Epithelial cell of proximal tubule (primary cell): ENCODE measurements at regions not wholly inside any gene's neighbourhood (a gene's known extent, or its start where the extent isn't known, plus 50 kb on each side); places are given as distances from the start of the nearest gene placed in this dataset.
"Not testable (repeated sequence)": the region's sequence is repeated elsewhere in the genome, so short reads cannot be mapped to it uniquely, and the experiment has no call there.

Source experiments
- DNase-seq: peaks from one replicate; pipeline ENCODE4 v3.0.0-alpha.2; 2011; ENCODE audit warnings: low read depth
- H3K4me3 ChIP-seq: 2 replicates; pipeline ENCODE4 v1.5.1; 2011; ENCODE audit warnings: low read depth, mild to moderate bottlenecking, low read length
- TF ChIP-seq, protein P1 (sequence below): conservative IDR thresholded peaks from 2 replicates; pipeline ENCODE4 v1.5.1; 2012; ENCODE audit warnings: low read depth, mild to moderate bottlenecking, low read length

DNA sequence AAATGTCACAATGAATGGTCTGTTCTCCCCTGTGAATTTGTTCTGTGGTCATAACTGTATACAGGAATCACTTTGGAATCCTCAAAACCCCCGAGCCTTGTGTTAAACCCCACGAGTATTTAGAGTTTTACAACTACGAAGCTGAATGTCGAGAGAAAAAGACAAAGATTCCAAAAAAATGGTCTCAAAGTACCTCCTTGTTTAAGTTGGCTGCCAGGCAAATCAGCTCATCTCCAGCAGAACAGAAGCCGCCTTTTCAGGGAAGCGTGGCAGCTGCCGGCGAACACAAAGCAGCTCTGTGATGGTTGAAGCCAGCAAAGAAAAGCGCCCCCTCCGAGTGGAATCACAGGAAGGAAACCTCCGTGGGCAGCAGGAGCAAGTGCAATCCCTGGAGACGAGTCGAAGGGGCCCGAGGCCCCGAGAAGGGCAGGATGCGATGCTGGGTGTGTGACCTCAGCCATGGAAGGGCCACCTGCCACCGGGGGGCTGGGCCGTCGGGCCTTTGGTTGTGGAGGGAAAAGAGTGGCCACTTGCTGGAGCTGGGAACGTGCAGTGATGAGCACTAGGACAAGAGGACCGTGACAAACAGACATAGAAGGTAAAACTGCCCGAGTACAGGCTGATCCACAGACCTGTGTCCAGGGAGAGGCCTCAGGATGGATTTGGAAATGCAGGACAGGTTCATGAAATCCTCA, 706.4 kb downstream of the SEMA5A start:
- no peak for DNase-seq
- H3K4me3 ChIP-seq: no peak overlapping the region
- TF ChIP-seq, protein P1, sequence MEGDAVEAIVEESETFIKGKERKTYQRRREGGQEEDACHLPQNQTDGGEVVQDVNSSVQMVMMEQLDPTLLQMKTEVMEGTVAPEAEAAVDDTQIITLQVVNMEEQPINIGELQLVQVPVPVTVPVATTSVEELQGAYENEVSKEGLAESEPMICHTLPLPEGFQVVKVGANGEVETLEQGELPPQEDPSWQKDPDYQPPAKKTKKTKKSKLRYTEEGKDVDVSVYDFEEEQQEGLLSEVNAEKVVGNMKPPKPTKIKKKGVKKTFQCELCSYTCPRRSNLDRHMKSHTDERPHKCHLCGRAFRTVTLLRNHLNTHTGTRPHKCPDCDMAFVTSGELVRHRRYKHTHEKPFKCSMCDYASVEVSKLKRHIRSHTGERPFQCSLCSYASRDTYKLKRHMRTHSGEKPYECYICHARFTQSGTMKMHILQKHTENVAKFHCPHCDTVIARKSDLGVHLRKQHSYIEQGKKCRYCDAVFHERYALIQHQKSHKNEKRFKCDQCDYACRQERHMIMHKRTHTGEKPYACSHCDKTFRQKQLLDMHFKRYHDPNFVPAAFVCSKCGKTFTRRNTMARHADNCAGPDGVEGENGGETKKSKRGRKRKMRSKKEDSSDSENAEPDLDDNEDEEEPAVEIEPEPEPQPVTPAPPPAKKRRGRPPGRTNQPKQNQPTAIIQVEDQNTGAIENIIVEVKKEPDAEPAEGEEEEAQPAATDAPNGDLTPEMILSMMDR: no peak

- H3K4me3 ChIP-seq: no peak overlapping the region
- DNase-seq: no peak
- TF ChIP-seq, protein P1: no peak
Measured at GRCh38 chr5:8840237-8840636, 705.6 kb downstream of the SEMA5A start.

DNA sequence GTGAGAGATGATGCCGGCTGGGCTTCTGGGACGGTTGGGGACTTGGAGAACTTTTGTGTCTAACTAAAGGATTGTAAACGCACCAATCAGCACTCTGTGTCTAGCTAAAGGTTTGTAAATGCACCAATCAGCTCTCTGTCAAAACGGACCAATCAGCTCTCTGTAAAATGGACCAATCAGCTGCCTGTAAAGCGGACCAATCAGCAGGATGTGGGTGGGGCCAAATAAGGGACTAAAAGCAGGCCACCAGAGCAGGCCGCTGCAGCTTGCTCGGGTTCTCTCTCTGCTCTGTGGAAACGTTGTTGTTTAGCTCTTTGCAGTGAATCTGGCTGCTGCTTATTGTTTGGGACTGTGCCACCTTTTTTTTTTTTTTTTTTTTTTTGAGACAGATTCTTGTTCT, 705.1 kb downstream of the SEMA5A start:
- not testable (repeated sequence) for DNase-seq, H3K4me3 ChIP-seq

DNA sequence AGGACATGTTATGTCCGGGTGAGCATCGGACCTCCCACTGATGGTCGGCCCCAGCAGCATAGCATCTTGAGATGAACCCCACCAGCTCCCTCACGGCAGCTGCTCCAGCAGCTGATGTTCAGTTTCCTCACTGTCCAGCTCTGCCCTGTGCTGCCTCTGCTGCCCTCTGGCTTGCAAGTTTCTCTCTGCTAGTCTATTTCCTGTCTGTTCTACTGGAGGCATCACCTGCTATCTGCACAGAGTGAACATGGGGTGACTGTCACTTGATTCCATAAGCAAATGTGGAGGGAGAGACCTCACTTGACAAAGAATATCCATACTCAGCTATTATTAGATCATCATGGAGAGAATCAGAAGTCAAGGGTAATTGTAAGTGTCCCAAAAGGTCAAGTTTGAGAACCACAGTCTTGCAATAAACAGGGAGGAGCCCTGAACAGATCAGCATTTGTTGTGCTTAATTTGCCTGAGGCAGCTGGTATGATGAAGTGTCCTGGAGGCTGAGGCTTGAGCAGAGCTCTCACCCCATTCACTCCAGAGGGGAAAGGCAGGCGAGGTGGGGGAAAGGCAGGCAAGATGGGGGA, 702.8 kb downstream of the SEMA5A start:
- DNase-seq: no peak
- no peak overlapping the region for H3K4me3 ChIP-seq
- TF ChIP-seq, protein P1: peak; percentile 78

DNA sequence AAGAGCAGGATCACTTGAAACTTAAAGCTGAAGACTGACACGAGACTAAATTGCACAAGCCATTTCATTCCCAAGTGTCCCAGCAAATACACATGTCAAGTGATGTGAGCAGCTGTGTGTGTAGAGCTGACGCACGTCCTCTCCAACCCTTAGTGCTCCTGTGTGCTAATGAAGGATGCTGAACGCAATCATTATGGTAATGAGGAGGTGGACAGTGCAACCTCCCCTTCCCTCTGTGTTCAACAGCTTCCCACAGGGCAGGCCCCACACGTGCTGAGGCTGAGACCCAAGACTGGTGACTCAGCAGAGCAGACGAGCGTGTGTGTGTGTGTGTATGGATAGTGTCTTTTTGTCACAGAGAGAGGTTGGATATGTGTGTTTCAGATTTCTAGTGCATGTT, 702.1 kb downstream of the SEMA5A start:
- TF ChIP-seq, protein P1: no peak
- DNase-seq: no peak

GRCh38 chr5:8844206-8844605, 701.7 kb downstream of the SEMA5A start:
- no peak for DNase-seq
- H3K4me3 ChIP-seq: no peak overlapping the region
- TF ChIP-seq, protein P1: no peak

More for the DNA sequence above, 702.1 kb downstream of the SEMA5A start:
- H3K4me3 ChIP-seq: no peak overlapping the region

- H3K4me3 ChIP-seq: no peak overlapping the region
- no peak for DNase-seq
- TF ChIP-seq, protein P1: no peak
Measured at GRCh38 chr5:8844847-8845246, 701.0 kb downstream of the SEMA5A start.
